Glomerular endothelial cell (primary cell): ENCODE measurements at regions not wholly inside any gene's neighbourhood (a gene's known extent, or its start where the extent isn't known, plus 50 kb on each side); places are given as distances from the start of the nearest gene placed in this dataset.
"Not testable (repeated sequence)": the region's sequence is repeated elsewhere in the genome, so short reads cannot be mapped to it uniquely, and the experiment has no call there.

Experiments
- DNase-seq: peaks from one replicate; pipeline ENCODE4 v3.0.0-alpha.2; 2011; ENCODE audit warnings: low read depth, low spot score; ENCODE audit errors: extremely low read depth

DNA sequence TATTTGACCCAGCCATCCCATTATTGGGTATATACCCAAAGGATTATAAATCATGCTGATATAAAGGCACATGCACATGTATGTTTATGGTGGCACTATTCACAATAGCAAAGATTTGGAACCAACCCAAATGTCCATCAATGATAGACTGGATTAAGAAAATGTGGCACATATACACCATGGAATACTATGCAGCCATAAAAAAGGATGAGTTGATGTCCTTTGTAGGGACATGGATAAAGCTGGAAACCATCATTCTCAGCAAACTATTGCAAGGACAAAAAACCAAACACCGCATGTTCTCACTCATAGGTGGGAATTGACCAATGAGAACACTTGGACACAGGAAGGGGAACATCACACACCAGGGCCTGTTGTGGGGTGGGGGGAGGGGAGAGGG lies 147.3 kb upstream of the STK26 start:
- not testable (repeated sequence) for DNase-seq

- DNase-seq = no peak
Observed at GRCh38 chrX:131881194-131881593, 141.9 kb upstream of the STK26 start.

GRCh38 chrX:131885042-131885441 lies 138.1 kb upstream of the STK26 start:
- DNase-seq = not testable (repeated sequence)

GRCh38 chrX:131893857-131894256 lies 129.2 kb upstream of the STK26 start:
- DNase-seq = not testable (repeated sequence)

- no peak for DNase-seq
Observed at GRCh38 chrX:131894995-131895394, 128.1 kb upstream of the STK26 start.

DNA sequence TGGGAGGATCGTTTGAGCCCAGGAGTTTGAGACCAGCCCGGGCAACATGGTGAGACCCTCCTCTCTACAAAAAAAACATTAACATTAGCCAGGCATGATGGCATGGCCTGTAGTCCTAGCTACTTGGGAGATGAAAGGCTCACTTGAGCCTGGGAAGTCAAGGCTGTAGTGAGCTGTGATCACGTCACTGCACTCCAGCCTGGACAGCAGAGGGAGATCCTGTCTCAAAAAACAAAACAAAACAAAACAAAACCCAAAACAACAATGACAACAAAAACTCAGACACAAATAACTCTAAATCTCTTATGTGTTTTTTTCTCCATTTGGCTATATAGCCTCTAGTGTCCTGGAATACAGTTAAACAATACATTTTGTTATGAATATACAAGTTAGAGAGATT lies 127.3 kb upstream of the STK26 start:
- DNase-seq = no peak

DNA sequence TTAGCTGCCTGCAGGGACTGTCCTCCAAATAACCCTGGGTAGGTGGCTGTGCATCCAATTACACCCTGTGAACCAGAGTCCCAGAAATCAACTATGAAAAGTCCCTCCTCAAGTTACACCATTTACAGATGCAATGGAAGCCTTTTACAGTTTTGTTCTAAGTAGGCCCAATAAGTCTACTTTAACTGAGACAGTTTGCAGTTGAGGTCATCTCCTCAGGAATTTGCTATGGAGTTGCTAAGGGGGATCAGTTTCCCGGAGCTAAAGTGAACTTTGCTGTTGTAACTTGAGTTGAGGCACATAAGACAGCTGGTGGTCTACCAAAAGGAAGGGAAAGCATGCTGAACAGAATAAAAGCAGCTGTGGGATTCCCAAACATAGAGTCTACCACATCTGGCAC lies 121.6 kb upstream of the STK26 start:
- no peak for DNase-seq

GRCh38 chrX:131907488-131908314 lies 115.4 kb upstream of the STK26 start:
- DNase-seq = no peak

GRCh38 chrX:131910586-131910985 lies 112.5 kb upstream of the STK26 start:
- DNase-seq = no peak

DNA sequence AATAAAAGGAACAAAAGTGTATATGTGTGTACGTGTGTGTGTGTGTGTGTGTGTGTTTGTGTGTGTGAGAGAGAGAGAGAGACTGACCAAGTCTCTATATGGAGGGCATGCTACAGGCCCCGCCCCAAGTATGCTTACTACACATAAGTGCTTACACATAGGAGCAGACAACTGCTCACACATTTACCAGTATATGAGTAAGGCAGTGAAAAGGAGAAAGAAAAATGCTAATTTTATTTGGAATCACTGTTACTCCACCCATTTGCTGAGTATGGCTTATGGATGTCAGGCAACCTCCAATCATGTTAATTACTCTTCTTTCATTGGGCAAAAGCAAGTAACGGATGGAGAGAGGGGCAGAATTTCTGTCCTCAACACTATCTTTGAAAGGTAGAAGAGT lies 107.6 kb upstream of the STK26 start:
- no peak for DNase-seq

- no peak for DNase-seq
Observed at GRCh38 chrX:131917588-131917987, 105.5 kb upstream of the STK26 start.

DNA sequence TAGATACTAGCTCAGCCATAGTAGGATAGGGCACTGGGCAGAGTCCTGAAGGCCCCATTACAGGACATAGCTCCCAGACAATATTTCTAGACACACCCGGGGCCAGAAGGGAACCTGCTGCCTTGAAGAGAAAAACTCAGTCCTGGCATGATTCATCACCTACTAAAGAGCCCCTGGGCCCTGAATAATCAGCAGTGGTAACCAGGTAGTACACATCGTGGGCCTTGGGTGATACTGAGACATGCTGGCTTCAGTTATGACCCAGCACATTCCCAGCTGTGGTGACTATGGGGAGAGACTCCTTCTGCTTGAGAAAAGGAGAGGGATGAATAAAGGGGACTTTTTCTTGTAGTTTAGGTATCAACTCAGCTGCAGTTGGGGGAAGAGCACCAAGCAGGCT lies 104.3 kb upstream of the STK26 start:
- no peak for DNase-seq

DNA sequence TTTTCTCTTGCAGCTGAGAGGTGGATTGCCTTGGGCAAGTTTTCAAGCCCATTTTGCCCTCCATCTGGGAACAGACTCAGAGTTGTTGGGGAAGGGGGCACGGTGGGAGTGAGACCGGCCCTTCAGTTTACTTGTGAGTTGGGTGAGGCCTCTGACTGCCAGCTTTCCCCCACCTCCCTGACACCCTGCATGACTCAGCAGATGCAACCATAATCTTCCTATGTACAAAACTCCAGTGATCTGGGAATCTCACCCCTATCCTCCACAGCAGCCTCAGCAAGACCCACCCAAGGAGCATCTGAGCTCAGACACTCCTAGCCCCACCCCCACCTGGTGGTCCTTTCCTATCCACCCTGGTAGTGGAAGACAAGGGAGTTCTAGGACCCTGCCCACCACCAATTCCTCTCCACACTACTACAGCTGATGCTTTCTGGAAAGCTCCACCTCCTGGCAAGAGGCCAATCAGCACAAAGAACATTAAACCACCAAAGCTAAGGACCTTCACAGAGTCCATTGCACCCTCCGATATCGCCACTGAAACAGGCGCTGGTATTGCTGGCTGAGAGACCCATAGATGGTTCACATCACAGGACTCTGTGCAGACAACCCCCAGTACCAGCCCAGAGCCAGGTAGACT lies 99.4 kb upstream of the STK26 start:
- no peak for DNase-seq

DNA sequence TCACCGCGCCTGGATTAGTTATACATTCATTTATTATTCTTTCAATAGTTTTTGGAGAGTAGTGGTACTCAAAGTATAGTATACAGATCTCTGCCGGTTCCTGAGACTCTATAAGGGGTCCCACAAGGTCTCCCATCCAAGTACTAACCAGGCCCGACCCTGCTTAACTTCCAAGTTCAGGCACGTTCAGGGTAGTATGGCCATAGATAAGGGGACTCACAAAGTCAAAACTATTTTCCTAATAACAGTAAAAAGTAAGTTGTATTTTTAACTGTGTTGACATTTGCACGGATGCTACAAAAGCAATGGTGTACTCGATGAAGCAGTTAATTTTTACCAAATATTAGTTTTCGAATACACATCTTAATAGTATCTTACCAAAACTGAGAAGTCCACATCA lies 84.4 kb upstream of the STK26 start:
- no peak for DNase-seq

- DNase-seq = no peak
Observed at GRCh38 chrX:131942034-131942433, 81.1 kb upstream of the STK26 start.

GRCh38 chrX:131944936-131945902 lies 77.9 kb upstream of the STK26 start:
- DNase-seq = no peak

- no peak for DNase-seq
Observed at GRCh38 chrX:131951166-131951565, 71.9 kb upstream of the STK26 start.

GRCh38 chrX:131955099-131955777 lies 67.9 kb upstream of the STK26 start:
- no peak for DNase-seq

GRCh38 chrX:131958724-131959123 lies 64.4 kb upstream of the STK26 start:
- DNase-seq = no peak

- DNase-seq = no peak
Observed at GRCh38 chrX:131970347-131970746, 52.8 kb upstream of the STK26 start.
